MM.1S (cell line): ENCODE measurements at regions not wholly inside any gene's neighbourhood (a gene's known extent, or its start where the extent isn't known, plus 50 kb on each side); places are given as distances from the start of the nearest gene placed in this dataset.

Experiments
- CTCF ChIP-seq: fragments of 300-600 bp; sonication (generic); IDR thresholded peaks from 2 replicates; pipeline ENCODE4 v1.5.1; 2016; ENCODE audit warnings: antibody characterized with exemption, low read length, mixed read lengths
- EZH2 ChIP-seq: fragments of 300-600 bp; sonication (generic); optimal IDR thresholded peaks from 2 replicates; pipeline ENCODE3; 2017; ENCODE audit warnings: low read depth, mild to moderate bottlenecking, antibody characterized with exemption, low read length, mixed read lengths

GRCh38 chr12:14075797-14076393 lies 94.5 kb upstream of the GRIN2B start:
- no peak for TF ChIP-seq EZH2
- no peak for TF ChIP-seq CTCF
